Colonic mucosa (tissue), 4 donors: ENCODE measurements at regions not wholly inside any gene's neighbourhood (a gene's known extent, or its start where the extent isn't known, plus 50 kb on each side); places are given as distances from the start of the nearest gene placed in this dataset.

Source experiments
- DNase-seq: peaks from one replicate; pipeline ENCODE4 v3.0.0-alpha.2; 2020
- H3K27ac ChIP-seq: fragments of 200-600 bp; one replicate; pipeline ENCODE4 v1.8.0; 2021
- H3K27me3 ChIP-seq: fragments of 200-600 bp; one replicate; pipeline ENCODE4 v1.8.0; 2021
- H3K36me3 ChIP-seq: fragments of 200-600 bp; one replicate; pipeline ENCODE4 v1.8.0; 2021
- H3K4me1 ChIP-seq: fragments of 200-600 bp; one replicate; pipeline ENCODE4 v1.8.0; 2021; ENCODE audit warnings: mild to moderate bottlenecking
- H3K4me3 ChIP-seq: fragments of 200-600 bp; one replicate; pipeline ENCODE4 v1.8.0; 2021
- H3K9ac ChIP-seq, 2 donors: one replicate each; pipeline ENCODE4 v1.7.0; 2013; ENCODE audit warnings: control low read depth in 2 of 2, low read depth in 2 of 2, low read length in 2 of 2
- H3K9me3 ChIP-seq: fragments of 200-600 bp; one replicate; pipeline ENCODE4 v1.8.0; 2021
- intact Hi-C: fragments of 100-400 bp; cut with DNase I; formaldehyde crosslinking; loops from one replicate; pipeline ENCODE4 v1.14.1; 2022
- TF ChIP-seq, protein P1 (sequence below): fragments of 200-600 bp; IDR thresholded peaks from one replicate; pipeline ENCODE4 v1.8.0; 2022; ENCODE audit warnings: antibody characterized with exemption, mild to moderate bottlenecking
- donor health status: healthy.
- donor health status: DM: no; HTN: no; CAD: no.
- donor health status: DM: no; HTN: no; CAD: no.

GRCh38 chr18:14014456-14014855, 99.1 kb upstream of the MC2R start:
- no peaks in the 10 kb centered on the region for H3K9me3 ChIP-seq
- H3K36me3 ChIP-seq: no peaks in the 10 kb centered on the region
- no peak overlapping the region for H3K4me3 ChIP-seq
- intact Hi-C loops: loop anchor here (10.0 kb wide), 1 partner anchor 50 kb away; no protein-coding TSS in a partner anchor
- H3K27ac ChIP-seq: no peak overlapping the region
- no peaks in the 10 kb centered on the region for H3K27me3 ChIP-seq
- DNase-seq: no peak
- H3K4me1 ChIP-seq: no peaks in the 10 kb centered on the region
- TF ChIP-seq, protein P1, sequence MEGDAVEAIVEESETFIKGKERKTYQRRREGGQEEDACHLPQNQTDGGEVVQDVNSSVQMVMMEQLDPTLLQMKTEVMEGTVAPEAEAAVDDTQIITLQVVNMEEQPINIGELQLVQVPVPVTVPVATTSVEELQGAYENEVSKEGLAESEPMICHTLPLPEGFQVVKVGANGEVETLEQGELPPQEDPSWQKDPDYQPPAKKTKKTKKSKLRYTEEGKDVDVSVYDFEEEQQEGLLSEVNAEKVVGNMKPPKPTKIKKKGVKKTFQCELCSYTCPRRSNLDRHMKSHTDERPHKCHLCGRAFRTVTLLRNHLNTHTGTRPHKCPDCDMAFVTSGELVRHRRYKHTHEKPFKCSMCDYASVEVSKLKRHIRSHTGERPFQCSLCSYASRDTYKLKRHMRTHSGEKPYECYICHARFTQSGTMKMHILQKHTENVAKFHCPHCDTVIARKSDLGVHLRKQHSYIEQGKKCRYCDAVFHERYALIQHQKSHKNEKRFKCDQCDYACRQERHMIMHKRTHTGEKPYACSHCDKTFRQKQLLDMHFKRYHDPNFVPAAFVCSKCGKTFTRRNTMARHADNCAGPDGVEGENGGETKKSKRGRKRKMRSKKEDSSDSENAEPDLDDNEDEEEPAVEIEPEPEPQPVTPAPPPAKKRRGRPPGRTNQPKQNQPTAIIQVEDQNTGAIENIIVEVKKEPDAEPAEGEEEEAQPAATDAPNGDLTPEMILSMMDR: no peak
- no peak overlapping the region for H3K9ac ChIP-seq

DNA sequence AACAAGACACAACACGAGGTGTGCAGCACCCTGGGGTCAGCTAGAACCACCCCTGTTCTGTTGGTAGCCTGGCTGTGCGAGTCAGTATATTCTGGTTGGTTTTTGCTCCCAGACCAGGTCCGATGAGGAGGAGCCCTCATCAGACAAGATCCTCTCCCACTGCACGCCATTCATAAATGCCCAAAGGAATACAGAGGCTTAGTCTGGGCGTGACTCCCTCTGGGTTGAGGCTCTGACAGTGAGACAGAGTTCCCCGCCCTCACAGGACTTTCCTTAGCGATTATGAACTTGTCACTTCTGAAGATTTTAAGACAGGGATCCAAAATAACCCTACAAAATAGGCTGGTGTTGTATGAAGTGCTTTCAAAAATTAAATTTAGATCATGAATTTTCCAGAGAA, 85.5 kb upstream of the MC2R start:
- Histone ChIP-seq H3K4me1 (no peaks in the 10 kb centered on the region), H3K27ac (no peak overlapping the region), H3K9me3 (no peaks in the 10 kb centered on the region), H3K36me3 (no peaks in the 10 kb centered on the region), H3K9ac (no peak overlapping the region), H3K27me3 (no peaks in the 10 kb centered on the region), H3K4me3 (no peak overlapping the region)
- no peak for DNase-seq
- intact Hi-C loops: no loop called here
- TF ChIP-seq, protein P1: no peak

DNA sequence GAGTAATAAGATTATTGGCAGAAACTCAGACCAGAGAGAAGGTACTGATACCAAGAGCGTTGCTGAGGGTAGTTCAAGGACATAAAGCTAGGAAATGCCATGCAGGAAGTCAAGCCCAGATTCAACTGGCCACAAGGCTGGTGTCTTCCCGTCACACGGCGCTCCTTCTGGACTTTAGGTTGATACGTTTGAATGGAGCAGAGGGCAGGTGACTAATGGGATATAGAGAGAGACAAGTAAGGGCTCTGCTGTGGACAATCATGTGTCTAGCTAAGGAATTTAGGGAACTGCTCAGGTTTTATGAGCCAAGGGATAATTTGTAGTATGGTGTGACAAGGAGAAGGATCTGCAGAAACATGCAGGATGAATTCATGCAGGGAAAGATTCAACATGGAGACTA, 83.9 kb upstream of the MC2R start:
- DNase-seq: no peak
- intact Hi-C loops: no loop called here
- H3K4me3 ChIP-seq: no peak overlapping the region

GRCh38 chr18:13998571-13998970, 83.2 kb upstream of the MC2R start:
- DNase-seq: no peak
- TF ChIP-seq, protein P1: no peak
- H3K27ac ChIP-seq: no peak overlapping the region
- H3K36me3 ChIP-seq: no peaks in the 10 kb centered on the region
- H3K9ac ChIP-seq: no peak overlapping the region
- H3K27me3 ChIP-seq: no peaks in the 10 kb centered on the region
- no peaks in the 10 kb centered on the region for H3K9me3 ChIP-seq
- H3K4me3 ChIP-seq: no peak overlapping the region
- intact Hi-C loops: no loop called here
- H3K4me1 ChIP-seq: no peaks in the 10 kb centered on the region

More for the DNA sequence above, 83.9 kb upstream of the MC2R start:
- TF ChIP-seq, protein P1: no peak
- H3K9ac ChIP-seq: no peak overlapping the region
- H3K9me3 ChIP-seq: no peaks in the 10 kb centered on the region
- H3K27me3 ChIP-seq: no peaks in the 10 kb centered on the region
- H3K4me1 ChIP-seq: no peaks in the 10 kb centered on the region
- H3K36me3 ChIP-seq: no peaks in the 10 kb centered on the region
- H3K27ac ChIP-seq: no peak overlapping the region

- TF ChIP-seq, protein P1: no peak
- Histone ChIP-seq H3K9me3 (no peaks in the 10 kb centered on the region), H3K36me3 (no peaks in the 10 kb centered on the region), H3K9ac (no peak overlapping the region), H3K4me3 (no peak overlapping the region), H3K4me1 (no peaks in the 10 kb centered on the region), H3K27ac (no peak overlapping the region), H3K27me3 (no peaks in the 10 kb centered on the region)
- intact Hi-C loops: no loop called here
- no peak for DNase-seq
Measured at GRCh38 chr18:13993730-13994129, 78.4 kb upstream of the MC2R start.
